GM12878 (cell line): ENCODE measurements at regions not wholly inside any gene's neighbourhood (a gene's known extent, or its start where the extent isn't known, plus 50 kb on each side); places are given as distances from the start of the nearest gene placed in this dataset.

Experiments used
- ATAC-seq: fragments of 200-7000 bp; cut with Tn5 transposase; 3 replicates; pipeline ENCODE4 v1.9.1; 2020; ENCODE audit warnings: mild to moderate bottlenecking, moderate library complexity
- BruUV-seq: library from RNA; stranded (reverse); fragments of 400-500 nt; replicated peaks from 2 replicates; lab custom pipeline; 2021; lab: Mats Ljungman, UMichigan
- CTCF ChIA-PET: fragments of 300-600 bp; sonication (Branson Sonifier 250); formaldehyde crosslinking; extraction: SDS; loops from one replicate; lab custom pipeline; 2021; ENCODE audit warnings: inconsistent platforms; lab: Yijun Ruan, JAX
- POLR2A ChIA-PET: fragments of 350-600 bp; formaldehyde crosslinking; extraction: SDS; loops from one replicate; lab custom pipeline; 2021; ENCODE audit warnings: inconsistent platforms; lab: Charles Lee
- RAD21 ChIA-PET: fragments of 300-600 bp; sonication (Branson Sonifier 250); formaldehyde crosslinking; loops from one replicate; lab custom pipeline; 2023; ENCODE audit warnings: antibody characterized with exemption; ENCODE audit not compliant: unreplicated experiment; lab: Charles Lee
- SMC1A ChIA-PET: fragments of 300-600 bp; sonication (Branson Sonifier 250); formaldehyde crosslinking; loops from one replicate; lab custom pipeline; 2023; ENCODE audit not compliant: unreplicated experiment, uncharacterized antibody; lab: Charles Lee
- DNase-seq: peaks from one replicate; pipeline ENCODE4 v3.0.0-alpha.2; 2011; ENCODE audit warnings: low read depth, low spot score
- FAIRE-seq: peaks from 3 replicates; lab custom pipeline; 2011; peaks lifted over from hg19 to GRCh38; lab: Jason Lieb, UNC
- H2AFZ ChIP-seq: 2 replicates; pipeline ENCODE4 v1.6.0; 2011; ENCODE audit warnings: low read depth, low read length, control low read depth; ENCODE audit not compliant: control insufficient read depth
- H3K27ac ChIP-seq: 2 replicates; pipeline ENCODE4 v1.5.1; 2011; ENCODE audit warnings: control low read depth; ENCODE audit not compliant: control insufficient read depth, insufficient read depth
- H3K27me3 ChIP-seq, 2 experiments: replicated peaks in 1 of 2; 2 replicates each; pipeline versions ENCODE4 v1.6.0 to v1.6.1; 2011; ENCODE audit warnings: low read length in 1 of 2; ENCODE audit not compliant: control insufficient read depth in 2 of 2, insufficient read depth in 2 of 2
- H3K36me3 ChIP-seq, 2 experiments: 2 replicates each; pipeline ENCODE4 v1.5.1; 2011; ENCODE audit warnings: low read length in 1 of 2; ENCODE audit not compliant: control insufficient read depth in 2 of 2, insufficient read depth in 2 of 2
- H3K4me1 ChIP-seq: 2 replicates; pipeline ENCODE4 v1.6.1; 2011; ENCODE audit warnings: mild to moderate bottlenecking, low read length, moderate library complexity, mixed read lengths; ENCODE audit not compliant: control insufficient read depth, insufficient read depth
- H3K4me2 ChIP-seq: 2 replicates; pipeline ENCODE4 v1.6.0; 2011; ENCODE audit warnings: control low read depth; ENCODE audit not compliant: control insufficient read depth, insufficient read depth
- H3K4me3 ChIP-seq: fragments of 200-600 bp; sonication (generic); 2 replicates; pipeline ENCODE4 v1.5.1; 2016
- H3K79me2 ChIP-seq: 2 replicates; pipeline ENCODE4 v1.6.0; 2011; ENCODE audit warnings: low read length; ENCODE audit not compliant: control insufficient read depth, insufficient read depth
- H3K9ac ChIP-seq: 2 replicates; pipeline ENCODE4 v1.8.0; 2011; ENCODE audit warnings: low read length, control low read depth, mixed read lengths; ENCODE audit not compliant: control insufficient read depth, insufficient read depth
- H3K9me3 ChIP-seq: replicated peaks from 3 replicates; pipeline ENCODE4 v1.5.1; 2011; ENCODE audit warnings: mild to moderate bottlenecking, low read length; ENCODE audit not compliant: control insufficient read depth, insufficient read depth
- H4K20me1 ChIP-seq: 2 replicates; pipeline ENCODE4 v1.6.0; 2011; ENCODE audit not compliant: control insufficient read depth, insufficient read depth
- CEBPB ChIP-seq, 2 experiments: fragments of 150-350 bp in 1 of 2; IDR thresholded peaks; 2 replicates each; pipeline ENCODE4 v1.6.1; 2012 to 2014; ENCODE audit warnings: low read depth in 2 of 2, low read length in 2 of 2, borderline replicate concordance in 1 of 2, inconsistent platforms in 1 of 2
- CREB1 ChIP-seq: IDR thresholded peaks from 2 replicates; pipeline ENCODE4 v1.6.1; 2012; ENCODE audit warnings: low read depth, mild to moderate bottlenecking, inconsistent platforms
- EGR1 ChIP-seq, 2 experiments: IDR thresholded peaks; 1 replicate in 1 of 2; 2 replicates in 1 of 2; pipeline ENCODE4 v1.6.1; 2011 to 2012; ENCODE audit warnings: low read depth in 2 of 2, low read length in 2 of 2, borderline replicate concordance in 1 of 2, mild to moderate bottlenecking in 1 of 2, moderate library complexity in 1 of 2
- GABPA ChIP-seq: IDR thresholded peaks from 2 replicates; pipeline ENCODE4 v1.6.1; 2014; ENCODE audit warnings: antibody characterized with exemption, low read depth, mild to moderate bottlenecking, inconsistent platforms
- GATAD2B ChIP-seq: fragments of 450-650 bp; conservative IDR thresholded peaks from 2 replicates; pipeline ENCODE4 v1.6.1; 2017; ENCODE audit warnings: low read depth, mild to moderate bottlenecking, moderate library complexity
- MTA3 ChIP-seq: IDR thresholded peaks from 2 replicates; pipeline ENCODE4 v1.6.1; 2012; ENCODE audit warnings: low read length, inconsistent platforms, borderline replicate concordance
- RUNX3 ChIP-seq: IDR thresholded peaks from 2 replicates; pipeline ENCODE4 v1.6.1; 2012; ENCODE audit warnings: low read length, inconsistent platforms
- SIX5 ChIP-seq: IDR thresholded peaks from 2 replicates; pipeline ENCODE4 v1.6.1; 2011; ENCODE audit warnings: mild to moderate bottlenecking, low read depth, low read length, moderate library complexity; ENCODE audit not compliant: severe bottlenecking
- STAT1 ChIP-seq: fragments of 450-650 bp; conservative IDR thresholded peaks from 2 replicates; pipeline ENCODE4 v1.6.1; 2014; ENCODE audit warnings: antibody characterized with exemption, mild to moderate bottlenecking
- SUPT20H ChIP-seq: IDR thresholded peaks from 2 replicates; pipeline ENCODE4 v1.6.1; 2011; ENCODE audit warnings: low read depth, mild to moderate bottlenecking, low read length, moderate library complexity, borderline replicate concordance; ENCODE audit not compliant: control insufficient read depth
- TCF12 ChIP-seq: IDR thresholded peaks from 2 replicates; pipeline ENCODE4 v1.6.1; 2011; ENCODE audit warnings: low read depth, mild to moderate bottlenecking, low read length
- YBX1 ChIP-seq: fragments of 450-650 bp; IDR thresholded peaks from 2 replicates; pipeline ENCODE4 v1.6.1; 2016; ENCODE audit warnings: antibody characterized with exemption
- WGBS: methylation state at CpG from one replicate; pipeline ENCODE4 v1.1.6; 2016; ENCODE audit warnings: low lambda C conversion rate; ENCODE audit not compliant: insufficient replicate concordance, insufficient coverage; ENCODE audit errors: missing lambda C conversion rate; 5-methylcytosine and 5-hydroxymethylcytosine counted together
- in situ Hi-C: fragments of 300-500 bp; cut with MboI; formaldehyde crosslinking; loops from 9 replicates; pipeline ENCODE4 v1.14.3; 2018; ENCODE audit warnings: mixed read lengths
- intact Hi-C: fragments of 100-400 bp; cut with micrococcal nuclease; formaldehyde crosslinking; loops from one replicate; pipeline ENCODE4 v1.14.2; 2022; ENCODE audit not compliant: unreplicated experiment
- TF ChIP-seq, protein P1 (sequence below): fragments of 450-650 bp; IDR thresholded peaks from 2 replicates; pipeline ENCODE4 v1.6.1; 2016; ENCODE audit warnings: mild to moderate bottlenecking
- TF ChIP-seq, protein P2 (sequence below): IDR thresholded peaks from 2 replicates; pipeline ENCODE4 v1.6.1; 2012; ENCODE audit warnings: low read depth, low read length, improper control_type of control experiment
- TF ChIP-seq, protein P3 (sequence below): IDR thresholded peaks from 2 replicates; pipeline ENCODE4 v1.6.1; 2011; ENCODE audit warnings: borderline replicate concordance, low read depth, mild to moderate bottlenecking, moderate library complexity, mixed read lengths, low read length; ENCODE audit not compliant: insufficient read depth; ENCODE audit errors: extremely low read length
- TF ChIP-seq, protein P4 (sequence below): IDR thresholded peaks from 2 replicates; pipeline ENCODE4 v1.6.1; 2011; ENCODE audit warnings: mild to moderate bottlenecking, low read depth, low read length, moderate library complexity; ENCODE audit not compliant: insufficient replicate concordance

- intact Hi-C loops: no loop called here
- no peak for TF ChIP-seq CEBPB (IDR thresholded peaks at IDR 0.05; ENCODE audit: borderline replicate concordance in 1 of 2, low read depth in 2 of 2, low read length in 2 of 2)
- TF ChIP-seq SIX5: no peak
- TF ChIP-seq, protein P1, sequence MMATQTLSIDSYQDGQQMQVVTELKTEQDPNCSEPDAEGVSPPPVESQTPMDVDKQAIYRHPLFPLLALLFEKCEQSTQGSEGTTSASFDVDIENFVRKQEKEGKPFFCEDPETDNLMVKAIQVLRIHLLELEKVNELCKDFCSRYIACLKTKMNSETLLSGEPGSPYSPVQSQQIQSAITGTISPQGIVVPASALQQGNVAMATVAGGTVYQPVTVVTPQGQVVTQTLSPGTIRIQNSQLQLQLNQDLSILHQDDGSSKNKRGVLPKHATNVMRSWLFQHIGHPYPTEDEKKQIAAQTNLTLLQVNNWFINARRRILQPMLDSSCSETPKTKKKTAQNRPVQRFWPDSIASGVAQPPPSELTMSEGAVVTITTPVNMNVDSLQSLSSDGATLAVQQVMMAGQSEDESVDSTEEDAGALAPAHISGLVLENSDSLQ: no peak
- no peak for TF ChIP-seq STAT1
- no peak for TF ChIP-seq SUPT20H
- TF ChIP-seq GABPA: no peak
- TF ChIP-seq MTA3: no peak
- no peak for TF ChIP-seq EGR1 (IDR thresholded peaks at IDR 0.05; ENCODE audit: borderline replicate concordance in 1 of 2, low read depth in 2 of 2, low read length in 2 of 2)
- no peak for TF ChIP-seq RUNX3
- TF ChIP-seq, protein P2, sequence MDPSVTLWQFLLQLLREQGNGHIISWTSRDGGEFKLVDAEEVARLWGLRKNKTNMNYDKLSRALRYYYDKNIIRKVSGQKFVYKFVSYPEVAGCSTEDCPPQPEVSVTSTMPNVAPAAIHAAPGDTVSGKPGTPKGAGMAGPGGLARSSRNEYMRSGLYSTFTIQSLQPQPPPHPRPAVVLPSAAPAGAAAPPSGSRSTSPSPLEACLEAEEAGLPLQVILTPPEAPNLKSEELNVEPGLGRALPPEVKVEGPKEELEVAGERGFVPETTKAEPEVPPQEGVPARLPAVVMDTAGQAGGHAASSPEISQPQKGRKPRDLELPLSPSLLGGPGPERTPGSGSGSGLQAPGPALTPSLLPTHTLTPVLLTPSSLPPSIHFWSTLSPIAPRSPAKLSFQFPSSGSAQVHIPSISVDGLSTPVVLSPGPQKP: no peak
- TF ChIP-seq YBX1: no peak
- TF ChIP-seq CREB1: no peak
- TF ChIP-seq, protein P3, sequence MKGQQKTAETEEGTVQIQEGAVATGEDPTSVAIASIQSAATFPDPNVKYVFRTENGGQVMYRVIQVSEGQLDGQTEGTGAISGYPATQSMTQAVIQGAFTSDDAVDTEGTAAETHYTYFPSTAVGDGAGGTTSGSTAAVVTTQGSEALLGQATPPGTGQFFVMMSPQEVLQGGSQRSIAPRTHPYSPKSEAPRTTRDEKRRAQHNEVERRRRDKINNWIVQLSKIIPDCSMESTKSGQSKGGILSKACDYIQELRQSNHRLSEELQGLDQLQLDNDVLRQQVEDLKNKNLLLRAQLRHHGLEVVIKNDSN: no peak
- no peak for TF ChIP-seq GATAD2B
- TF ChIP-seq, protein P4, sequence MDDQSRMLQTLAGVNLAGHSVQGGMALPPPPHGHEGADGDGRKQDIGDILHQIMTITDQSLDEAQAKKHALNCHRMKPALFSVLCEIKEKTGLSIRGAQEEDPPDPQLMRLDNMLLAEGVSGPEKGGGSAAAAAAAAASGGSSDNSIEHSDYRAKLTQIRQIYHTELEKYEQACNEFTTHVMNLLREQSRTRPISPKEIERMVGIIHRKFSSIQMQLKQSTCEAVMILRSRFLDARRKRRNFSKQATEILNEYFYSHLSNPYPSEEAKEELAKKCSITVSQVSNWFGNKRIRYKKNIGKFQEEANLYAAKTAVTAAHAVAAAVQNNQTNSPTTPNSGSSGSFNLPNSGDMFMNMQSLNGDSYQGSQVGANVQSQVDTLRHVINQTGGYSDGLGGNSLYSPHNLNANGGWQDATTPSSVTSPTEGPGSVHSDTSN: no peak
- no peak for TF ChIP-seq TCF12
Observed at GRCh38 chr3:46113608-46114007, 86.3 kb upstream of the XCR1 start.

More at GRCh38 chr3:46113608-46114007, 86.3 kb upstream of the XCR1 start:
- Histone ChIP-seq H3K9me3 (peaks cover 12% of the 10 kb centered on the region; the same call in 2 of the 3 replicates), H2AFZ (no peak overlapping the region), H3K27ac (no peak overlapping the region), H3K4me2 (no peak overlapping the region), H3K36me3 (no peaks in the 10 kb centered on the region), H3K4me3 (no peak overlapping the region), H3K4me1 (peaks cover 28% of the 10 kb centered on the region), H3K79me2 (no peaks in the 10 kb centered on the region), H3K27me3 (no peaks in the 10 kb centered on the region), H3K9ac (no peak overlapping the region), H4K20me1 (no peaks in the 10 kb centered on the region)
- ChIA-PET CTCF (interaction anchor here (0.7 to 1.5 kb wide), 5 partner anchors 22 to 210 kb away, joined by 3 to 8 read pairs (median 3); partner anchors contain the start of gene CCR1), SMC1A (interaction anchor here (1.0 to 1.7 kb wide), 6 partner anchors 9 to 95 kb away, joined by 3 to 6 read pairs (median 4); partner anchors contain the start of gene CCR1), POLR2A (interaction anchor here (1.8 kb wide), 1 partner anchor 16 kb away, joined by 5 read pairs; no protein-coding TSS in a partner anchor), RAD21 (interaction anchor here (1.2 to 2.6 kb wide), 2 partner anchors 23 to 94 kb away, joined by 3 to 13 read pairs; partner anchors contain the start of gene CCR1)
- BruUV-seq: no TSS peak
- 79% methylated on average over 4 of the region's 4 CpGs for whole genome bisulfite sequencing
- in situ Hi-C loops: no loop called here
- DNase-seq (no peak), ATAC-seq (no peak), FAIRE-seq (no peak)
